Fibroblast of the aortic adventitia (primary cell): ENCODE measurements at regions not wholly inside any gene's neighbourhood (a gene's known extent, or its start where the extent isn't known, plus 50 kb on each side); places are given as distances from the start of the nearest gene placed in this dataset.
A peak's percentile ranks its signal among the peaks of the same experiment; 100 is the strongest.

Source experiments
- DNase-seq: peaks from one replicate; pipeline ENCODE4 v3.0.0-alpha.2; 2010; ENCODE audit warnings: low read depth
- H3K4me3 ChIP-seq: 2 replicates; pipeline ENCODE4 v1.5.1; 2011; ENCODE audit warnings: low read depth, mild to moderate bottlenecking, control low read depth, low read length, moderate library complexity
- CTCF ChIP-seq: IDR thresholded peaks from 2 replicates; pipeline ENCODE4 v1.5.1; 2011; ENCODE audit warnings: mild to moderate bottlenecking, low read length, control low read depth, inconsistent platforms; ENCODE audit not compliant: insufficient read depth

DNA sequence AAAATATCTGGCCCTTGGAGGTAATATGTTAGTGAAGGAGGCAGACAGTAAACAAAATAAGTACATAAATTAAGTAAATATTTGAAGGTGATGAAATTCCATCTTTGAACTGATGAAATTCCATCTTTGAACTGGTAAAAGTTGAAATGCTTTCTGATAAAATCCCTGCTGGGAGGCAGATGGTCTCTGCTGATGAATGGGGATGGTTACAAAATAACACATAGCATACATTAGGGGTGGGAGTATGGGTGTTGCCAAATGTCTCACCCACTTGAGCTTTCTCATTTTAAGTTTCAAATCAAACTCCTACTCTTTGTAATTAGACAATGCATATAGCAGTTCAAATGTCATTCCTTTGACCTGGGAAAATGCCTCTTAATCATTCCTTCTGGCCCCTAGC is 77.5 kb upstream of the SORCS3 start:
- TF ChIP-seq CTCF, result no peak
- no peak overlapping the region for H3K4me3 ChIP-seq
- DNase-seq, result no peak

- no peak for TF ChIP-seq CTCF
- DNase-seq, result no peak
- no peak overlapping the region for H3K4me3 ChIP-seq
Observed at GRCh38 chr10:104574427-104574826, 66.7 kb upstream of the SORCS3 start.

DNA sequence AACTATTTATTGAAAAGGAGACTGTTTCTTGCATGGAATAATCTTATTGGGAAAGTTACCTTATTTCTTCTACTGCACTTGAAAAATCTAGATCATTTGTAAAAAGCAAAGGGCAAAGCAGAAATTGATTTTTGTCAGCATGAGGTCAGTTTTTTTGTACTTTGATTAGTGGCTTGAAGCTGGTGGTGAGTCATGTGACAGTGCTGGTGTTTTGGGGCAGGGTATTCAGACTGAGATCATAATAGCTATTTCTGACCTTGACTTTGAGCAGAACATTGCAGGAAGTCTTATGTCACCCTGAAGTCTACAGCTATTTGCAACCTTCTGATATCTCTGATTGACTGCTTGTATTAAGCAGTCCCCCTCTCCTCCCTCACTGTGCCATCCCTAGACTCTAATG is 66.3 kb upstream of the SORCS3 start:
- no peak for TF ChIP-seq CTCF
- no peak for DNase-seq
- no peak overlapping the region for H3K4me3 ChIP-seq

GRCh38 chr10:104576611-104577010 is 64.5 kb upstream of the SORCS3 start:
- DNase-seq, result no peak
- no peak for TF ChIP-seq CTCF
- H3K4me3 ChIP-seq, result no peak overlapping the region

GRCh38 chr10:104577163-104577562 is 63.9 kb upstream of the SORCS3 start:
- no peak for TF ChIP-seq CTCF
- no peak for DNase-seq
- no peak overlapping the region for H3K4me3 ChIP-seq

GRCh38 chr10:104577861-104578521 is 63.1 kb upstream of the SORCS3 start:
- DNase-seq, result peak; percentile 22

More at GRCh38 chr10:104577861-104578521, 63.1 kb upstream of the SORCS3 start:
- no peak for TF ChIP-seq CTCF
- no peak overlapping the region for H3K4me3 ChIP-seq
